A673 (cell line): ENCODE measurements at regions not wholly inside any gene's neighbourhood (a gene's known extent, or its start where the extent isn't known, plus 50 kb on each side); places are given as distances from the start of the nearest gene placed in this dataset.
"Not testable (repeated sequence)": the region's sequence is repeated elsewhere in the genome, so short reads cannot be mapped to it uniquely, and the experiment has no call there.

Experiments used
- BruUV-seq: library from RNA; stranded (reverse); fragments of 400-500 nt; replicated peaks from 2 replicates; lab custom pipeline; 2021; lab: Mats Ljungman, UMichigan
- CTCF ChIA-PET: fragments of 300-600 bp; sonication (Branson Sonifier 250); formaldehyde crosslinking; loops from one replicate; lab custom pipeline; 2022; ENCODE audit warnings: antibody characterized with exemption; lab: Charles Lee
- POLR2A ChIA-PET: fragments of 300-600 bp; sonication (Branson Sonifier 250); formaldehyde crosslinking; loops from one replicate; lab custom pipeline; 2022; ENCODE audit warnings: antibody characterized with exemption; ENCODE audit not compliant: low non-redundant PET; lab: Charles Lee
- DNase-seq: peaks from one replicate; pipeline ENCODE4 v3.0.0-alpha.2; 2015; ENCODE audit warnings: low spot score
- H3K27ac ChIP-seq: fragments of 200-600 bp; sonication (generic); 2 replicates; pipeline ENCODE4 v1.5.1; 2016; ENCODE audit warnings: mixed run types, low read depth, mild to moderate bottlenecking, mixed read lengths, antibody characterized with exemption, low read length; ENCODE audit not compliant: poor library complexity, severe bottlenecking
- H3K27me3 ChIP-seq: fragments of 200-600 bp; sonication (generic); replicated peaks from 2 replicates; pipeline ENCODE4 v1.6.1; 2017; ENCODE audit warnings: mixed run types, low read depth, mild to moderate bottlenecking, mixed read lengths, antibody characterized with exemption, low read length; ENCODE audit not compliant: insufficient read depth, poor library complexity
- H3K36me3 ChIP-seq: fragments of 200-600 bp; sonication (generic); 2 replicates; pipeline ENCODE4 v1.6.1; 2016; ENCODE audit warnings: mixed run types, mild to moderate bottlenecking, mixed read lengths, antibody characterized with exemption, low read length; ENCODE audit not compliant: insufficient read depth, poor library complexity, severe bottlenecking
- H3K4me1 ChIP-seq: fragments of 200-600 bp; sonication (generic); 2 replicates; pipeline ENCODE4 v1.6.1; 2017; ENCODE audit warnings: mixed run types, mild to moderate bottlenecking, mixed read lengths, antibody characterized with exemption, low read length; ENCODE audit not compliant: insufficient read depth, poor library complexity, severe bottlenecking
- H3K4me3 ChIP-seq: fragments of 200-600 bp; sonication (generic); 2 replicates; pipeline ENCODE4 v1.5.1; 2016; ENCODE audit warnings: low read depth, mixed run types, mild to moderate bottlenecking, mixed read lengths, low read length; ENCODE audit not compliant: poor library complexity, severe bottlenecking
- H3K9me3 ChIP-seq: fragments of 200-600 bp; sonication (generic); 2 replicates; pipeline ENCODE4 v1.6.1; 2016; ENCODE audit warnings: mixed run types, low read depth, mild to moderate bottlenecking, mixed read lengths, antibody characterized with exemption, low read length; ENCODE audit not compliant: poor library complexity, severe bottlenecking
- EZH2 ChIP-seq: fragments of 200-600 bp; sonication (generic); IDR thresholded peaks from 2 replicates; pipeline ENCODE4 v1.6.1; 2017; ENCODE audit warnings: borderline replicate concordance, low read depth, mild to moderate bottlenecking, mixed read lengths, antibody characterized with exemption, low read length; ENCODE audit not compliant: poor library complexity, severe bottlenecking
- intact Hi-C: fragments of 100-400 bp; cut with micrococcal nuclease; formaldehyde crosslinking; loops from one replicate; pipeline ENCODE4 v1.10.0; 2022; ENCODE audit not compliant: unreplicated experiment
- TF ChIP-seq, protein P1 (sequence below): fragments of 300-800, 200-600 bp; sonication (generic); conservative IDR thresholded peaks from 2 replicates; pipeline ENCODE4 v1.5.1; 2017; ENCODE audit warnings: low read depth, mild to moderate bottlenecking, antibody characterized with exemption, low read length, moderate library complexity, mixed read lengths

DNA sequence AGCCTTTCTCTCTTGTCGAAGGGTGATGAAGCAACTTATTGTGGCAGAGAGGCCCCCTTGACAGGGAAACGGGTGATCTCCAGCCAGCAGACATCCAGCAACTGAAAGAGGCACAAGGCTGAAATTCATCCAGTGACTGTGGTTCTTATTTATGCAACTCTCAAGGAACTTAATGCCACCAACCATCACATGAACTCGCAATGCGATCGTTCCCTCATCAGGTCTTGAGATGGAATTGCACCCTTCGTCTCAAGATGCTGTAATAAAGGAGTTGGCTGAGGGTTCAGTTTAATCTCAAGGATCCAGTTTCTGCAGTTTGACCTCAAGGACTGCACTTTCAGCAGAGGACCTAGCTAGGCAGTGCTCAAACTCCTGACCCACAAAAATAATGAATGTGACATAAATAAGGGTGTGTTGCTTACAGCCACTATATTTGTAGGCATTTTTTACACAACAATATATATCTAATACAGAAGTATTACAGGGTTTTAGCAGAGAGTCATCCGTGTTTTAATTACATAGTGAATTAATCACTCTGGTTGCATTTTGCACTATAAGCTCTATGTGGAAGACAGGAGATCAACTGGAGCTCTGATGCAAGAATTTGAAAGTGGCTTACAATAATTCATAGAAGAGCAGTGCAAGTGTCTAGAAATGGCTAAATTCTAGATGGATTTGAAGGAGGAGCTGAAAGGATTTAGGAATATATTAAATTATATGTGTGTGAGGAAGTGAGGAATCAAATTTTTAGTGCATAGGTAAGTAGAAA is 957.8 kb upstream of the CTNND2 start:
- H3K36me3 ChIP-seq = no peaks in the 10 kb centered on the region
- intact Hi-C loops = no loop called here
- no peak overlapping the region for H3K4me3 ChIP-seq
- no TSS peak for BruUV-seq
- H3K4me1 ChIP-seq = no peaks in the 10 kb centered on the region
- POLR2A ChIA-PET = no interaction called here
- H3K27me3 ChIP-seq = no peaks in the 10 kb centered on the region
- peaks cover 36% of the 10 kb centered on the region for H3K9me3 ChIP-seq
- no peak overlapping the region for H3K27ac ChIP-seq
- CTCF ChIA-PET = no interaction called here
- TF ChIP-seq, protein P1, sequence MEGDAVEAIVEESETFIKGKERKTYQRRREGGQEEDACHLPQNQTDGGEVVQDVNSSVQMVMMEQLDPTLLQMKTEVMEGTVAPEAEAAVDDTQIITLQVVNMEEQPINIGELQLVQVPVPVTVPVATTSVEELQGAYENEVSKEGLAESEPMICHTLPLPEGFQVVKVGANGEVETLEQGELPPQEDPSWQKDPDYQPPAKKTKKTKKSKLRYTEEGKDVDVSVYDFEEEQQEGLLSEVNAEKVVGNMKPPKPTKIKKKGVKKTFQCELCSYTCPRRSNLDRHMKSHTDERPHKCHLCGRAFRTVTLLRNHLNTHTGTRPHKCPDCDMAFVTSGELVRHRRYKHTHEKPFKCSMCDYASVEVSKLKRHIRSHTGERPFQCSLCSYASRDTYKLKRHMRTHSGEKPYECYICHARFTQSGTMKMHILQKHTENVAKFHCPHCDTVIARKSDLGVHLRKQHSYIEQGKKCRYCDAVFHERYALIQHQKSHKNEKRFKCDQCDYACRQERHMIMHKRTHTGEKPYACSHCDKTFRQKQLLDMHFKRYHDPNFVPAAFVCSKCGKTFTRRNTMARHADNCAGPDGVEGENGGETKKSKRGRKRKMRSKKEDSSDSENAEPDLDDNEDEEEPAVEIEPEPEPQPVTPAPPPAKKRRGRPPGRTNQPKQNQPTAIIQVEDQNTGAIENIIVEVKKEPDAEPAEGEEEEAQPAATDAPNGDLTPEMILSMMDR = no peak
- no peak for TF ChIP-seq EZH2
- no peak for DNase-seq

DNA sequence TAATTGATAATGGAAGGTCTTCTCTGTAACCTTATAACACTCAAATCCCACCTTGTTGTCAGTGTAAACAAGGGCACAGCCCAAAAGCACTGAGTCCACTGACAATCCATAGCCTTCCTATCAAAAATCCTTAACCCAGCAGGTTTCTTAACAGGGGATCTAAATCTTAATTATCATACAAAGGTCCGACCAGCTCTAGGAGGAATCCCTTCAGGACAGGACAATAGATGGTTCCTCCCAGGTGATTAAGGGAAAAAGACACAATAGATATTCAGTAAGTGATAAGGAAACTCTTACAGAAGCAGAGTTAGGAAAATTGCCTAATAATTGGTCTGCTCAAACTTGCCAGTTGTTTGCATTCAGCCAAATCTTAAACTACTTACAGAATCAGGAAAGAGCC is 951.9 kb upstream of the CTNND2 start:
- H3K36me3 ChIP-seq, H3K27ac ChIP-seq, POLR2A ChIA-PET, H3K4me3 ChIP-seq, DNase-seq, H3K4me1 ChIP-seq, BruUV-seq, H3K27me3 ChIP-seq, intact Hi-C loops, CTCF ChIA-PET: not testable (repeated sequence)
- peaks cover 20% of the 10 kb centered on the region for H3K9me3 ChIP-seq

DNA sequence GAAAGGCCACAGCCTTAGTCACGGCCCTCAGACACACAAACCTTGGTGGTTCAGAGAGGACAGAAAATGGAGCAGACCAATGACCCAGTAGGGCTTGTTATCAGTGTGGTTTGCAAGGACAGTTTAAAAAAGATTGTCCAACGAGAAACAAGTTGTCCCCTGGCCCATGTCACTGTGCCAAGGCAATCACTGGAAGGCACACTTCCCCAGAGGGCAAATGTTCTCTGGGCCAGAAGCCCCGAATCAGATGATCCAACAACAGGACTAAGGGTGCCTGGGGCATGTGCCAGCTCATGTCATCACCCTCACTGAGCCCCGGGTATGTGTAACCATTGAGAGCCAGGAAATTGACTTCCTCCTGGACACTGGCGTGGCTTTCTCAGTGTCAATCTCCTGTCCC is 950.1 kb upstream of the CTNND2 start:
- intact Hi-C loops = no loop called here
- Histone ChIP-seq H3K9me3 (peaks cover 24% of the 10 kb centered on the region), H3K4me3 (no peak overlapping the region), H3K27ac (no peak overlapping the region), H3K4me1 (no peaks in the 10 kb centered on the region), H3K27me3 (no peaks in the 10 kb centered on the region), H3K36me3 (no peaks in the 10 kb centered on the region)
- BruUV-seq = no TSS peak
- CTCF ChIA-PET = no interaction called here
- TF ChIP-seq, protein P1 = no peak
- TF ChIP-seq EZH2 = no peak
- DNase-seq = no peak
- POLR2A ChIA-PET = no interaction called here

DNA sequence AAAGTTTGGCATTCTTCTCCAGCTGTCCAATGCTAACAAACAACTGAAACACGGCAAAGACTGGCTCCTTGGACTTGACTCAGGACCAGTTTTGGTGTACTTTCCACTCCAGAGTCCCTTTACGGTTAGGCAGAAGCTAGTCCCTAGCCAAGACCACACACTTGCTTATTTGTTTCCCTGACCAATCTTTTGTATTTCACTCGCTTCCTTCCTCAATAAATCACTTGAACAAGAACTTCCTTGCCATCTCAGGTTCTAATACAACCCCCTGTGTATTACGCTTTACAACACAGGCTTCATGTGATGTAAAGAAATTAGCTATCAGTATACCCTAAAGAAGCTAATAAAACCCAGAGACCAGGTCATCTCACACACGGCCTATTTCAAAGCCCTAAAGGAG is 947.5 kb upstream of the CTNND2 start:
- intact Hi-C loops = no loop called here
- H3K27ac ChIP-seq = no peak overlapping the region
- CTCF ChIA-PET = no interaction called here
- H3K9me3 ChIP-seq = peaks cover 15% of the 10 kb centered on the region
- H3K4me1 ChIP-seq = no peaks in the 10 kb centered on the region
- no peaks in the 10 kb centered on the region for H3K36me3 ChIP-seq
- TF ChIP-seq EZH2 = no peak
- TF ChIP-seq, protein P1 = no peak
- no peak for DNase-seq
- BruUV-seq = no TSS peak
- POLR2A ChIA-PET = no interaction called here
- no peaks in the 10 kb centered on the region for H3K27me3 ChIP-seq
- H3K4me3 ChIP-seq = no peak overlapping the region
